ENCODE measurements at regions not wholly inside any gene's neighbourhood (a gene's known extent, or its start where the extent isn't known, plus 50 kb on each side); places are given as distances from the start of the nearest gene placed in this dataset.

- Histone ChIP-seq H3K4me2 (ENCODE audit: low read length) (no peak overlapping the region), H3K27ac (ENCODE audit: low read depth, low read length) (no peak overlapping the region), H4K20me1 (ENCODE audit: insufficient read depth) (no peaks in the 10 kb centered on the region), H3K27me3 (ENCODE audit: insufficient read depth, low read length) (no peaks in the 10 kb centered on the region), H3K9me3 (ENCODE audit: control insufficient read depth in 1 of 2, insufficient read depth in 1 of 2, low read depth in 1 of 2, low read length in 2 of 2) (no peaks in the 10 kb centered on the region), H3K79me2 (ENCODE audit: insufficient read depth, low read length) (no peaks in the 10 kb centered on the region), H3K36me3 (ENCODE audit: control insufficient read depth in 1 of 2, insufficient read depth in 2 of 2, low read length in 2 of 2) (no peaks in the 10 kb centered on the region), H3K4me1 (ENCODE audit: control insufficient read depth in 1 of 2, insufficient read depth in 2 of 2, low read length in 2 of 2) (no peaks in the 10 kb centered on the region), H3K9ac (ENCODE audit: low read length) (no peak overlapping the region), H2AFZ (ENCODE audit: low read depth, low read length, poor library complexity, severe bottlenecking) (no peak overlapping the region), H3K9me2 (ENCODE audit: insufficient read depth) (no peaks in the 10 kb centered on the region), H3K4me3 (replicated peaks in 1 of 2; ENCODE audit: low read depth in 1 of 2, low read length in 2 of 2) (no peak overlapping the region)
- DNase-seq (ENCODE audit: low read depth, low spot score), result no peak
- RAD21 ChIA-PET (ENCODE audit: low non-redundant PET in 1 of 2, low total read pairs in 2 of 2, uncharacterized antibody in 2 of 2, unreplicated experiment in 2 of 2), result no interaction called here
- CTCF ChIA-PET, result no interaction called here
- POLR2A ChIA-PET, result no interaction called here
- intact Hi-C loops (cut with micrococcal nuclease), result no loop called here
- no peak for TF ChIP-seq ZFX (IDR thresholded peaks at IDR 0.05)
- TF ChIP-seq, protein P1, sequence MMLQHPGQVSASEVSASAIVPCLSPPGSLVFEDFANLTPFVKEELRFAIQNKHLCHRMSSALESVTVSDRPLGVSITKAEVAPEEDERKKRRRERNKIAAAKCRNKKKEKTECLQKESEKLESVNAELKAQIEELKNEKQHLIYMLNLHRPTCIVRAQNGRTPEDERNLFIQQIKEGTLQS (IDR thresholded peaks at IDR 0.05), result no peak
- no peak for ATAC-seq
- no TSS peak for BruUV-seq (replicated peaks)
Observed at GRCh38 chrY:18650746-18651145, 104.2 kb downstream of the HSFY1 start.

DNA sequence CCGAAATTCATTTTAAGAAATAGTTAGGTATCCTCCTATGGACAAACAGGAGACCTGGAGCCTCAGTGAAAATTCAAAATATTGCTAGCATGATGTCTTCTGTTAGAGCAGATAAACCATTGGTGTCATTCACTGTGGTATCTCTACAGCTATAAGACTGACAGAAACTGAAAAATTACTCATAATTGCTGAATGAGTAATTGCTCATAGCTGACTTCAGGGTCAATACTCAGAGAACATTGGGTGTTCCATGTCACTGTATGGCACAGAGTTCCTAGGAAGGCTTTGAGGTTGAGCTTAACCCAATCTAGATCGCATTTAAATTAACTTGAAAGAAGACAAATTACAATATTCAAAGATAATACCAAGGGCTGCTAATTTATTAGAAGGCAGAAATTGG, 109.0 kb downstream of the HSFY2 start:
- BruUV-seq (replicated peaks), result no TSS peak
- TF ChIP-seq CBX3 (IDR thresholded peaks at IDR 0.05; ENCODE audit: low read depth) (no peak), EZH2 (IDR thresholded peaks at IDR 0.05) (no peak), ZFX (IDR thresholded peaks at IDR 0.05) (no peak), EGR1 (IDR thresholded peaks at IDR 0.05; ENCODE audit: low read depth) (no peak), SP1 (IDR thresholded peaks at IDR 0.05; ENCODE audit: low read depth) (no peak), TCF7L2 (IDR thresholded peaks at IDR 0.05; ENCODE audit: borderline replicate concordance, extremely low read depth, insufficient read depth, insufficient read length) (no peak), CEBPB (IDR thresholded peaks at IDR 0.05; ENCODE audit: low read depth) (no peak), EZH2phosphoT487 (IDR thresholded peaks at IDR 0.05; ENCODE audit: borderline replicate concordance) (no peak), RAD21 (IDR thresholded peaks at IDR 0.05; ENCODE audit: low read depth) (no peak), JUND (IDR thresholded peaks at IDR 0.05) (no peak), MAX (IDR thresholded peaks at IDR 0.05) (no peak), ZNF274 (IDR thresholded peaks at IDR 0.05; ENCODE audit: low read depth, low read length) (no peak), YY1 (IDR thresholded peaks at IDR 0.05; ENCODE audit: extremely low read depth, insufficient replicate concordance, low read depth, low read length) (no peak), SRF (IDR thresholded peaks at IDR 0.05; ENCODE audit: low read depth) (no peak)
- TF ChIP-seq, protein P1 (IDR thresholded peaks at IDR 0.05), result no peak
- TF ChIP-seq, protein P2, sequence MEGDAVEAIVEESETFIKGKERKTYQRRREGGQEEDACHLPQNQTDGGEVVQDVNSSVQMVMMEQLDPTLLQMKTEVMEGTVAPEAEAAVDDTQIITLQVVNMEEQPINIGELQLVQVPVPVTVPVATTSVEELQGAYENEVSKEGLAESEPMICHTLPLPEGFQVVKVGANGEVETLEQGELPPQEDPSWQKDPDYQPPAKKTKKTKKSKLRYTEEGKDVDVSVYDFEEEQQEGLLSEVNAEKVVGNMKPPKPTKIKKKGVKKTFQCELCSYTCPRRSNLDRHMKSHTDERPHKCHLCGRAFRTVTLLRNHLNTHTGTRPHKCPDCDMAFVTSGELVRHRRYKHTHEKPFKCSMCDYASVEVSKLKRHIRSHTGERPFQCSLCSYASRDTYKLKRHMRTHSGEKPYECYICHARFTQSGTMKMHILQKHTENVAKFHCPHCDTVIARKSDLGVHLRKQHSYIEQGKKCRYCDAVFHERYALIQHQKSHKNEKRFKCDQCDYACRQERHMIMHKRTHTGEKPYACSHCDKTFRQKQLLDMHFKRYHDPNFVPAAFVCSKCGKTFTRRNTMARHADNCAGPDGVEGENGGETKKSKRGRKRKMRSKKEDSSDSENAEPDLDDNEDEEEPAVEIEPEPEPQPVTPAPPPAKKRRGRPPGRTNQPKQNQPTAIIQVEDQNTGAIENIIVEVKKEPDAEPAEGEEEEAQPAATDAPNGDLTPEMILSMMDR (IDR thresholded peaks at IDR 0.05 in 2 of 3, conservative IDR thresholded peaks at IDR 0.05 in 1 of 3; ENCODE audit: borderline replicate concordance in 1 of 3, insufficient read depth in 1 of 3, low read depth in 2 of 3, low read length in 2 of 3), result no peak
- TF ChIP-seq, protein P3, sequence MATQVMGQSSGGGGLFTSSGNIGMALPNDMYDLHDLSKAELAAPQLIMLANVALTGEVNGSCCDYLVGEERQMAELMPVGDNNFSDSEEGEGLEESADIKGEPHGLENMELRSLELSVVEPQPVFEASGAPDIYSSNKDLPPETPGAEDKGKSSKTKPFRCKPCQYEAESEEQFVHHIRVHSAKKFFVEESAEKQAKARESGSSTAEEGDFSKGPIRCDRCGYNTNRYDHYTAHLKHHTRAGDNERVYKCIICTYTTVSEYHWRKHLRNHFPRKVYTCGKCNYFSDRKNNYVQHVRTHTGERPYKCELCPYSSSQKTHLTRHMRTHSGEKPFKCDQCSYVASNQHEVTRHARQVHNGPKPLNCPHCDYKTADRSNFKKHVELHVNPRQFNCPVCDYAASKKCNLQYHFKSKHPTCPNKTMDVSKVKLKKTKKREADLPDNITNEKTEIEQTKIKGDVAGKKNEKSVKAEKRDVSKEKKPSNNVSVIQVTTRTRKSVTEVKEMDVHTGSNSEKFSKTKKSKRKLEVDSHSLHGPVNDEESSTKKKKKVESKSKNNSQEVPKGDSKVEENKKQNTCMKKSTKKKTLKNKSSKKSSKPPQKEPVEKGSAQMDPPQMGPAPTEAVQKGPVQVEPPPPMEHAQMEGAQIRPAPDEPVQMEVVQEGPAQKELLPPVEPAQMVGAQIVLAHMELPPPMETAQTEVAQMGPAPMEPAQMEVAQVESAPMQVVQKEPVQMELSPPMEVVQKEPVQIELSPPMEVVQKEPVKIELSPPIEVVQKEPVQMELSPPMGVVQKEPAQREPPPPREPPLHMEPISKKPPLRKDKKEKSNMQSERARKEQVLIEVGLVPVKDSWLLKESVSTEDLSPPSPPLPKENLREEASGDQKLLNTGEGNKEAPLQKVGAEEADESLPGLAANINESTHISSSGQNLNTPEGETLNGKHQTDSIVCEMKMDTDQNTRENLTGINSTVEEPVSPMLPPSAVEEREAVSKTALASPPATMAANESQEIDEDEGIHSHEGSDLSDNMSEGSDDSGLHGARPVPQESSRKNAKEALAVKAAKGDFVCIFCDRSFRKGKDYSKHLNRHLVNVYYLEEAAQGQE (IDR thresholded peaks at IDR 0.05; ENCODE audit: low read depth), result no peak

More for the DNA sequence above, 109.0 kb downstream of the HSFY2 start:
- Histone ChIP-seq H2AFZ (ENCODE audit: low read depth, low read length, poor library complexity, severe bottlenecking) (no peak overlapping the region), H3K27me3 (ENCODE audit: insufficient read depth, low read length) (no peaks in the 10 kb centered on the region), H3K79me2 (ENCODE audit: insufficient read depth, low read length) (no peaks in the 10 kb centered on the region), H3K36me3 (ENCODE audit: control insufficient read depth in 1 of 2, insufficient read depth in 2 of 2, low read length in 2 of 2) (no peaks in the 10 kb centered on the region), H3K27ac (ENCODE audit: low read depth, low read length) (no peak overlapping the region), H4K20me1 (ENCODE audit: insufficient read depth) (no peaks in the 10 kb centered on the region), H3K9ac (ENCODE audit: low read length) (no peak overlapping the region), H3K4me2 (ENCODE audit: low read length) (no peak overlapping the region), H3K9me3 (ENCODE audit: control insufficient read depth in 1 of 2, insufficient read depth in 1 of 2, low read depth in 1 of 2, low read length in 2 of 2) (no peaks in the 10 kb centered on the region), H3K9me2 (ENCODE audit: insufficient read depth) (no peaks in the 10 kb centered on the region), H3K4me1 (ENCODE audit: control insufficient read depth in 1 of 2, insufficient read depth in 2 of 2, low read length in 2 of 2) (no peaks in the 10 kb centered on the region), H3K4me3 (replicated peaks in 1 of 2; ENCODE audit: low read depth in 1 of 2, low read length in 2 of 2) (no peak overlapping the region)
- DNase-seq (ENCODE audit: low read depth, low spot score) (no peak), ATAC-seq (no peak)
- RAD21 ChIA-PET (ENCODE audit: low non-redundant PET in 1 of 2, low total read pairs in 2 of 2, uncharacterized antibody in 2 of 2, unreplicated experiment in 2 of 2), result no interaction called here
- POLR2A ChIA-PET, result no interaction called here
- intact Hi-C loops (cut with micrococcal nuclease), result no loop called here
- CTCF ChIA-PET, result no interaction called here
